Omental fat pad (tissue), 3 donors: ENCODE measurements at regions not wholly inside any gene's neighbourhood (a gene's known extent, or its start where the extent isn't known, plus 50 kb on each side); places are given as distances from the start of the nearest gene placed in this dataset.

ENCODE experiments used
- ATAC-seq: fragments of 150-250 bp; one replicate; pipeline ENCODE4 v1.9.1; 2016; ENCODE audit warnings: mild to moderate bottlenecking, moderate library complexity; ENCODE audit not compliant: low FRiP score
- DNase-seq: peaks from one replicate; pipeline ENCODE4 v3.0.0-alpha.2; 2019; ENCODE audit warnings: low spot score
- TF ChIP-seq, protein P1 (sequence below), 3 donors: fragments of 450-650 bp; IDR thresholded peaks; one replicate each; pipeline ENCODE4 v1.5.1; 2016 to 2017; ENCODE audit warnings: antibody characterized with exemption in 3 of 3, mild to moderate bottlenecking in 3 of 3, moderate library complexity in 2 of 3

DNA sequence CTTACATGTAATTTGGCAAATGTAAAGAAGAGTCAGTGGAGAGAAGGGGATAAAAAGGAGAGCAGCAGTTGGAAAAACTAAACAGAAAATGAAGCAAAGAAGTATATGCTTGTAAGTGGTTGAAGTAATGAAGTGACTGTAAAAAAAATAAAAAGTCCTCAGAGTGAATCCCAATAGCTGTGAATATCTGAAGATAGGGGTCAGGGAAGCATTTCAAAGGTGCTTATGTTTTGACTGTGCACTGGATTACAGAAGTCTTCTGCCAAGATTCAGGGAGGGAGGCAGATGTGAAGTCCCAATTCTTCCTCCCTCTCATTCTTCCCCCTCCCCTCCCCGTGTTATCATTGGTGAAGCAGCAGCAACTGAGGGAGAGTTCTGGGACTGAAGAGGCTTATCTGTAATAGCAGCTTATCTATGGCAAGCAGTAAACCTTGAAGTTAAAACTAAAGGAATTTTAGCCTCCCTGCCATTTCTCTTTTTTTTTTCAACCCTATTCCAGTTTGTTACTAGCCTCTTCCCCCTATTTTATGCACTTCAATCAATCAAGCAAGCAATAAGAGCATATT is 597.9 kb downstream of the IGSF11 start:
- DNase-seq (no peak), ATAC-seq (no peak)
- TF ChIP-seq, protein P1, sequence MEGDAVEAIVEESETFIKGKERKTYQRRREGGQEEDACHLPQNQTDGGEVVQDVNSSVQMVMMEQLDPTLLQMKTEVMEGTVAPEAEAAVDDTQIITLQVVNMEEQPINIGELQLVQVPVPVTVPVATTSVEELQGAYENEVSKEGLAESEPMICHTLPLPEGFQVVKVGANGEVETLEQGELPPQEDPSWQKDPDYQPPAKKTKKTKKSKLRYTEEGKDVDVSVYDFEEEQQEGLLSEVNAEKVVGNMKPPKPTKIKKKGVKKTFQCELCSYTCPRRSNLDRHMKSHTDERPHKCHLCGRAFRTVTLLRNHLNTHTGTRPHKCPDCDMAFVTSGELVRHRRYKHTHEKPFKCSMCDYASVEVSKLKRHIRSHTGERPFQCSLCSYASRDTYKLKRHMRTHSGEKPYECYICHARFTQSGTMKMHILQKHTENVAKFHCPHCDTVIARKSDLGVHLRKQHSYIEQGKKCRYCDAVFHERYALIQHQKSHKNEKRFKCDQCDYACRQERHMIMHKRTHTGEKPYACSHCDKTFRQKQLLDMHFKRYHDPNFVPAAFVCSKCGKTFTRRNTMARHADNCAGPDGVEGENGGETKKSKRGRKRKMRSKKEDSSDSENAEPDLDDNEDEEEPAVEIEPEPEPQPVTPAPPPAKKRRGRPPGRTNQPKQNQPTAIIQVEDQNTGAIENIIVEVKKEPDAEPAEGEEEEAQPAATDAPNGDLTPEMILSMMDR (IDR thresholded peaks at IDR 0.05) = no peak

DNA sequence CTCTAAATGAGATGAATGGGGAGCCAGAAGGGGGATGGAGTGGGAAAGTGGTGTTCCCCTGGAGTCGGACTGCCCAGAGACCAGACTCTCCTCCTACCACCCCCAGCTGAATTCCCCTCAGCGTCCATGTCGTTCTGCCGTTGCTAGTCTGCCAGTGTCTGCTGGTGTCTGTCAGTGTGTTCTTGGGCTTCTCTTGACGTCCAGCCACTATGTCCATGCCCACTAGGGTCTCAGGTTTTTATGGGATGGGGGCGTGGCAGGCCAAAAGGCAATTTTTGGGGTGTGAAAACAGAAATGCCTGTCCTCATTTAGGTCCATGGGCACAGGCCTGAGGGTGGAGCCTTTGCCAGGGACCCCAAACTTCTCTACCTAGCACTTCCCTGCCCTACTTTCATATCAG is 589.6 kb downstream of the IGSF11 start:
- TF ChIP-seq, protein P1 (IDR thresholded peaks at IDR 0.05) = no peak

DNA sequence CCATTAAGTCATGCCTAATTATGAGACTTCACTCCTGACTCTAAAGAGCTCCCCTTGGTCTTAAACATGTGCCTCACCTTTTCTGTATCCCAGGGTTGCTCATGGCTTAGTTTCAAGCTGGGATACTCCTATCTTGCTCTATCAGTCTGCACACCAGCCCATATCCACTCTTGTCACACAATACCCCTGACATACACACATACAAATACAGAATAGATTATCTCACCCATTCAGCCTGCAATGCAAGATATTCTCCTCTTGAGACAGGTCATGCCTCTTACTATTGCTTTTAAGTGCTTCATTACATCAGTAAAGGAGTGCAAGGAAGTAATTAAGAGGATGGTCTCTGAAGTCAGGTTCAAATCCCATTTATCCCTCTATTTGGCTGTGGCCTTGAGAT is 587.3 kb downstream of the IGSF11 start:
- no peak for ATAC-seq
- TF ChIP-seq, protein P1 (IDR thresholded peaks at IDR 0.05) = no peak
- no peak for DNase-seq

More for the DNA sequence above, 589.6 kb downstream of the IGSF11 start:
- no peak for DNase-seq
- ATAC-seq = no peak

DNA sequence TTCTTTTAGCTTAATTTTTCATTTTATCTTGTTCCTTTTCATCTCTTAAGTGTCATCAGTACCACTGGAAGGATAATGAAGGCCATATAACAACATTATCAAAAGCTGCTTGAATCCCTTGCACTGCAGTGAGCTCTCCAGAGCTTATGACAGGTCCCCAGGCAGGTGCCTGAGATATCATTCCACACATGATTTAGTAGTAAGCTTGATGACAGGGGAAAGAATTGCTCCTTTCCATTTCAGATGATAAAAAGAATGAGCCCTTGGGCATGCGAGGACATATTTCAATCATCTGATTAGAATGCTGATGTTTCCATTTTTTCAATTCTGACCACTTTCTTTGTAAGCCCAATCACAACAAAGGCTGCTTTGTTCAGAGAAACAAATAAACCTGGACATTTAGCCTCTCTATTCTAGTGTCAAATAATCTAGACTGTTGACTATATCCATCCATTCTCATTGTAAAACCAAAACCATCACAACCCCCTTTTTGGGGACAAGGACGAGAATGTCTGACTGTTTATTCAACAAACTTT is 567.8 kb downstream of the IGSF11 start:
- no peak for ATAC-seq
- TF ChIP-seq, protein P1 (IDR thresholded peaks at IDR 0.05) = no peak
- DNase-seq = no peak

DNA sequence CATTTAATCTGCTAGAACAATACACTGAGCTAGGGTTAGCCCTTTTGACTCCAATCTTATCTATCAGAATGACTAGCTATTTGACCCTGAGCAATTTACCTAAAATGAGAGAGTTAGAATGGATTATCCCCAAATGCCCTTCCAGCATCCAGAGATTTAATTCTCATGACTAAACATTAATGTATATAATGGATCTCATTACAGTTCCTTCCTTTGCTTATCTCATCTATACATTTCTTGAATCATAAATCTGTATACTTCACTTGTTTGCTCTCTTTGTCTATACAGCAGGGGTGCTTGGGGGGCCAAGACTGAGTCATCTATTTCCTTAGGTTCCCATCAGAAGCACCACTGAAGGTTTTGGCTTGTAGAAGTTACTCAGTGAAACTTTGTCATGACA is 565.8 kb downstream of the IGSF11 start:
- DNase-seq (no peak), ATAC-seq (no peak)
- TF ChIP-seq, protein P1 (IDR thresholded peaks at IDR 0.05) = no peak

DNA sequence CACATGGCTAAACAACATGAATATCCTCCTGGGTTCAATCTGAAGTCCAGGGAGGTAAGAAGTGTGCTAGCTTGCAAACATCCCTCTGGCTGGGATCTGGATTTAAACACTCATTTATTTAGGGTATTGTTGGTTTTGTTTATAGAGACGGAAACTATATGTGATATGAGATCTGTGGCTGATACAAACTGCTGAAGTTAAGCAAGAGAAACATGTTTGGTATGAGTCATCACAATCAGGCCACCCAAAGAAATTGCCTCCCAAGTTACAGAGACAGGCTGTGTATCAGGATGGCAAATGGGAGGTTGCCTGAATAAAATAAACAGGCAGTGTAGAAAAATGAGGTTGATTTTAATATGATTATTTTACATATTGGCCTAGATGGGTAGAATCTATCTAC is 562.1 kb downstream of the IGSF11 start:
- DNase-seq (no peak), ATAC-seq (no peak)
- TF ChIP-seq, protein P1 (IDR thresholded peaks at IDR 0.05) = no peak

DNA sequence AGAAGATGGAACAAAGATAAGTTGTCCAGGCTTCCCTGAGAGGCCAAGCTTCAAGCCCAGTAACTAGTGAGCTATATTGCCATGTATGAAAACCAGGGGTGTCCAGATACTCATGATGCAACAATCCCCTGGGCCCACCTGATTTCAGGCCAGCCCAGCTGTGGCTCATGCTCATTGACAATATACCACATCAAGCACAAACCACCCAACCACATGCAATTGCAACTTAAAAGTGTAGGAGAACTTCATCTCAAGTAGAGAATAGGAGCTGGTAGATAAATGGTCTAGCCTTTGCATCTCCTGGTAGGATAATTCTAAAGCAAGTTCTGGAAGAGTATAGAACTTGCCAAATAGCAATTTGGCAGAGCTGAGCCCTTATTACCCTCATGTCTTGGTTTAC is 561.3 kb downstream of the IGSF11 start:
- ATAC-seq = no peak
- TF ChIP-seq, protein P1 (IDR thresholded peaks at IDR 0.05) = no peak
- DNase-seq = no peak
